ENCODE measurements at regions not wholly inside any gene's neighbourhood (a gene's known extent, or its start where the extent isn't known, plus 50 kb on each side); places are given as distances from the start of the nearest gene placed in this dataset.

DNA sequence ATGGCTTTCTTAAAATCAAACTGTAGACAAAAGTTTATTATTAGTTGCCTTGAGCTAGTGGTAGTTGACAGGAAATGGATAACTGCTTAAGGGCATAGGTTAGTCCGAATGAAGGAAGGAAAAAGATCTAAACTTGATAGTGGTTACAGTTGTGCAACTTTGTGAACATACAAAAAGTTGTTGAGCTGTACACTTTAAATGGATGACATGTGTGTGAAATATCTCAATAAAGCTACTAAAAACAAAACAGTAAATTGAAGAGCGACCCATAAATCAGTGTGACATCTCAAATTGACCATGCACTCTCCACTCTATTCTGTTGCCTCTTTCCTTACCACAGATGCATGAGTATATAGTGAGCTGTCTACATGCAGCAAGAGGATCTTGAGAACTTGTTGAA is 1757.8 kb downstream of the PCDH9 start:
- no peak for TF ChIP-seq POLR2A (IDR thresholded peaks at IDR 0.05)
- TF ChIP-seq, protein P1, sequence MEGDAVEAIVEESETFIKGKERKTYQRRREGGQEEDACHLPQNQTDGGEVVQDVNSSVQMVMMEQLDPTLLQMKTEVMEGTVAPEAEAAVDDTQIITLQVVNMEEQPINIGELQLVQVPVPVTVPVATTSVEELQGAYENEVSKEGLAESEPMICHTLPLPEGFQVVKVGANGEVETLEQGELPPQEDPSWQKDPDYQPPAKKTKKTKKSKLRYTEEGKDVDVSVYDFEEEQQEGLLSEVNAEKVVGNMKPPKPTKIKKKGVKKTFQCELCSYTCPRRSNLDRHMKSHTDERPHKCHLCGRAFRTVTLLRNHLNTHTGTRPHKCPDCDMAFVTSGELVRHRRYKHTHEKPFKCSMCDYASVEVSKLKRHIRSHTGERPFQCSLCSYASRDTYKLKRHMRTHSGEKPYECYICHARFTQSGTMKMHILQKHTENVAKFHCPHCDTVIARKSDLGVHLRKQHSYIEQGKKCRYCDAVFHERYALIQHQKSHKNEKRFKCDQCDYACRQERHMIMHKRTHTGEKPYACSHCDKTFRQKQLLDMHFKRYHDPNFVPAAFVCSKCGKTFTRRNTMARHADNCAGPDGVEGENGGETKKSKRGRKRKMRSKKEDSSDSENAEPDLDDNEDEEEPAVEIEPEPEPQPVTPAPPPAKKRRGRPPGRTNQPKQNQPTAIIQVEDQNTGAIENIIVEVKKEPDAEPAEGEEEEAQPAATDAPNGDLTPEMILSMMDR (IDR thresholded peaks at IDR 0.05): no peak

All from prostate gland (tissue), 2 donors.